HEK293 (cell line): ENCODE measurements at regions not wholly inside any gene's neighbourhood (a gene's known extent, or its start where the extent isn't known, plus 50 kb on each side); places are given as distances from the start of the nearest gene placed in this dataset.

Experiments
- CTCF ChIA-PET: fragments of 350-600 bp; formaldehyde crosslinking; extraction: SDS; loops from one replicate; lab custom pipeline; 2021; ENCODE audit warnings: antibody characterized with exemption; lab: Yijun Ruan, JAX
- POLR2A ChIA-PET: fragments of 300-600 bp; formaldehyde crosslinking; extraction: SDS; loops from one replicate; lab custom pipeline; 2020; ENCODE audit warnings: antibody characterized with exemption, inconsistent platforms; lab: Yijun Ruan, JAX
- H3K27ac ChIP-seq: fragments of 200-500 bp; sonication (Bioruptor generic); 2 replicates; pipeline ENCODE4 v1.5.1; 2014; ENCODE audit warnings: low read depth, low read length, control low read depth, inconsistent platforms; ENCODE audit errors: extremely low read depth
- H3K36me3 ChIP-seq, 2 experiments: fragments of 200-500 bp in 1 of 2; sonication (Bioruptor generic) in 1 of 2; 1 replicate in 1 of 2; 2 replicates in 1 of 2; pipeline ENCODE4 v1.5.1; 2014 to 2017; ENCODE audit warnings: inconsistent platforms in 2 of 2, low read length in 2 of 2; ENCODE audit not compliant: control insufficient read depth in 2 of 2, insufficient read depth in 1 of 2
- H3K4me1 ChIP-seq: fragments of 200-500 bp; sonication (Bioruptor generic); 2 replicates; pipeline ENCODE4 v1.5.1; 2014; ENCODE audit warnings: mild to moderate bottlenecking, low read length, inconsistent platforms; ENCODE audit not compliant: control insufficient read depth, insufficient read depth
- H3K4me3 ChIP-seq: 2 replicates; pipeline ENCODE4 v1.5.1; 2011; ENCODE audit warnings: low read depth, mild to moderate bottlenecking, control low read depth, low read length, moderate library complexity
- H3K9me3 ChIP-seq: fragments of 200-500 bp; sonication (Bioruptor generic); 2 replicates; pipeline ENCODE4 v1.5.1; 2014; ENCODE audit warnings: low read depth, low read length, inconsistent platforms; ENCODE audit not compliant: control insufficient read depth, insufficient read depth
- ATF2 ChIP-seq: fragments of 450-650 bp; formaldehyde crosslinking; IDR thresholded peaks from 2 replicates; pipeline ENCODE4 v1.5.1; 2016; ENCODE audit warnings: missing biosample characterization, missing genetic modification characterization, low read depth
- EGR2 ChIP-seq: fragments of 450-650 bp; formaldehyde crosslinking; IDR thresholded peaks from 2 replicates; pipeline ENCODE4 v1.5.1; 2016; ENCODE audit warnings: low read depth, missing biosample characterization, missing genetic modification characterization
- SCRT1 ChIP-seq: fragments of 450-650 bp; formaldehyde crosslinking; IDR thresholded peaks from 2 replicates; pipeline ENCODE4 v1.5.1; 2016; ENCODE audit warnings: missing biosample characterization, missing genetic modification characterization, borderline replicate concordance
- SETDB1 ChIP-seq: IDR thresholded peaks from one replicate; pipeline ENCODE4 v1.6.1; 2017; ENCODE audit warnings: mild to moderate bottlenecking, low read length, moderate library complexity, mixed read lengths; ENCODE audit not compliant: insufficient read length
- ZBTB7A ChIP-seq: fragments of 450-650 bp; formaldehyde crosslinking; IDR thresholded peaks from 2 replicates; pipeline ENCODE4 v1.5.1; 2016; ENCODE audit warnings: low read depth, missing biosample characterization, missing genetic modification characterization
- ZFP3 ChIP-seq: fragments of 450-650 bp; formaldehyde crosslinking; IDR thresholded peaks from 2 replicates; pipeline ENCODE4 v1.5.1; 2016; ENCODE audit warnings: low read depth, missing biosample characterization, missing genetic modification characterization
- ZNF10 ChIP-seq: fragments of 450-650 bp; formaldehyde crosslinking; IDR thresholded peaks from 2 replicates; pipeline ENCODE4 v1.5.1; 2017; ENCODE audit warnings: missing biosample characterization, missing genetic modification characterization
- ZNF132 ChIP-seq: fragments of 450-650 bp; formaldehyde crosslinking; IDR thresholded peaks from 2 replicates; pipeline ENCODE4 v1.5.1; 2017; ENCODE audit warnings: missing biosample characterization, missing genetic modification characterization, borderline replicate concordance
- ZNF133 ChIP-seq: fragments of 450-650 bp; formaldehyde crosslinking; IDR thresholded peaks from 2 replicates; pipeline ENCODE4 v1.5.1; 2016; ENCODE audit warnings: missing biosample characterization, missing genetic modification characterization
- ZNF157 ChIP-seq: fragments of 450-650 bp; formaldehyde crosslinking; IDR thresholded peaks from 2 replicates; pipeline ENCODE4 v1.5.1; 2016; ENCODE audit warnings: missing biosample characterization, missing genetic modification characterization
- ZNF202 ChIP-seq: fragments of 450-650 bp; formaldehyde crosslinking; IDR thresholded peaks from 2 replicates; pipeline ENCODE4 v1.5.1; 2016; ENCODE audit warnings: missing biosample characterization, missing genetic modification characterization, borderline replicate concordance
- ZNF23 ChIP-seq: fragments of 450-650 bp; formaldehyde crosslinking; IDR thresholded peaks from 2 replicates; pipeline ENCODE4 v1.5.1; 2016; ENCODE audit warnings: missing biosample characterization, missing genetic modification characterization, borderline replicate concordance
- ZNF311 ChIP-seq: fragments of 450-650 bp; formaldehyde crosslinking; IDR thresholded peaks from 2 replicates; pipeline ENCODE4 v1.5.1; 2017; ENCODE audit warnings: missing biosample characterization, missing genetic modification characterization, borderline replicate concordance
- ZNF324 ChIP-seq: fragments of 450-650 bp; formaldehyde crosslinking; IDR thresholded peaks from 2 replicates; pipeline ENCODE4 v1.5.1; 2016; ENCODE audit warnings: missing biosample characterization, missing genetic modification characterization
- ZNF391 ChIP-seq: fragments of 450-650 bp; formaldehyde crosslinking; IDR thresholded peaks from 2 replicates; pipeline ENCODE4 v1.5.1; 2016; ENCODE audit warnings: low read depth, missing biosample characterization, missing genetic modification characterization, borderline replicate concordance
- ZNF394 ChIP-seq: fragments of 450-650 bp; formaldehyde crosslinking; IDR thresholded peaks from 2 replicates; pipeline ENCODE4 v1.5.1; 2016; ENCODE audit warnings: missing biosample characterization, missing genetic modification characterization, mild to moderate bottlenecking, moderate library complexity, borderline replicate concordance
- ZNF623 ChIP-seq: fragments of 450-650 bp; formaldehyde crosslinking; IDR thresholded peaks from 2 replicates; pipeline ENCODE4 v1.5.1; 2016; ENCODE audit warnings: missing biosample characterization, missing genetic modification characterization
- ZNF626 ChIP-seq: fragments of 450-650 bp; sonication (Bioruptor Pico); formaldehyde crosslinking; IDR thresholded peaks from 2 replicates; pipeline ENCODE4 v1.5.1; 2018; ENCODE audit warnings: missing biosample characterization, missing genetic modification characterization, inconsistent platforms
- ZNF654 ChIP-seq: fragments of 450-650 bp; formaldehyde crosslinking; IDR thresholded peaks from 2 replicates; pipeline ENCODE4 v1.5.1; 2016; ENCODE audit warnings: low read depth, missing biosample characterization, missing genetic modification characterization
- ZNF658 ChIP-seq: fragments of 450-650 bp; formaldehyde crosslinking; IDR thresholded peaks from 2 replicates; pipeline ENCODE4; 2016; ENCODE audit warnings: missing biosample characterization, missing genetic modification characterization
- ZNF701 ChIP-seq: fragments of 450-650 bp; formaldehyde crosslinking; IDR thresholded peaks from 2 replicates; pipeline ENCODE4 v1.5.1; 2016; ENCODE audit warnings: missing biosample characterization, missing genetic modification characterization
- ZNF704 ChIP-seq: fragments of 450-650 bp; formaldehyde crosslinking; IDR thresholded peaks from 2 replicates; pipeline ENCODE4 v1.5.1; 2016; ENCODE audit warnings: missing biosample characterization, missing genetic modification characterization
- ZNF785 ChIP-seq: fragments of 450-650 bp; formaldehyde crosslinking; IDR thresholded peaks from 2 replicates; pipeline ENCODE4 v1.5.1; 2016; ENCODE audit warnings: missing biosample characterization, missing genetic modification characterization

GRCh38 chr16:64450177-64450576 is 671.7 kb downstream of the CDH11 start (continued):
- TF ChIP-seq ZNF10 (no peak), EGR2 (tag by site-specific recombination) (no peak)
- TF ChIP-seq, all 188 proteins: peak for 0

- TF ChIP-seq ZNF704 (tag by site-specific recombination) (no peak), ZNF658 (tag by site-specific recombination) (no peak), ZNF23 (tag by site-specific recombination) (no peak), ZNF623 (no peak), ZFP3 (no peak), ZNF157 (tag by site-specific recombination) (no peak), ZNF391 (tag by site-specific recombination) (no peak), SCRT1 (tag by site-specific recombination) (no peak), ZNF311 (tag by site-specific recombination) (no peak), ZNF626 (tag by site-specific recombination) (no peak), ZNF701 (tag by site-specific recombination) (no peak), ZBTB7A (tag by site-specific recombination) (no peak), ZNF202 (tag by site-specific recombination) (no peak), ATF2 (tag by site-specific recombination) (no peak), ZNF654 (tag by site-specific recombination) (no peak), ZNF132 (tag by site-specific recombination) (no peak), ZNF785 (tag by site-specific recombination) (no peak), SETDB1 (no peak), ZNF324 (no peak), ZNF133 (tag by site-specific recombination) (no peak)
- Histone ChIP-seq H3K27ac (no peak overlapping the region), H3K36me3 (no peaks in the 10 kb centered on the region), H3K9me3 (no peaks in the 10 kb centered on the region), H3K4me3 (no peak overlapping the region), H3K4me1 (no peaks in the 10 kb centered on the region)
- ChIA-PET POLR2A (no interaction called here), CTCF (no interaction called here)
Measured at GRCh38 chr16:64449506-64449905, 672.4 kb downstream of the CDH11 start.

- no peak overlapping the region for H3K4me3 ChIP-seq
- no peaks in the 10 kb centered on the region for H3K36me3 ChIP-seq
- no peak for TF ChIP-seq ZNF394 (tag by site-specific recombination)
- POLR2A ChIA-PET, result no interaction called here
- CTCF ChIA-PET, result interaction anchor here (0.5 kb wide), 2 partner anchors 647 to 675 kb away, joined by 3 read pairs; no protein-coding TSS in a partner anchor
- no peaks in the 10 kb centered on the region for H3K9me3 ChIP-seq
- no peak overlapping the region for H3K27ac ChIP-seq
- no peaks in the 10 kb centered on the region for H3K4me1 ChIP-seq
Measured at GRCh38 chr16:64445649-64446048, 676.2 kb downstream of the CDH11 start.
